ENCODE measurements at regions not wholly inside any gene's neighbourhood (a gene's known extent, or its start where the extent isn't known, plus 50 kb on each side); places are given as distances from the start of the nearest gene placed in this dataset.

- TF ChIP-seq, protein P1, sequence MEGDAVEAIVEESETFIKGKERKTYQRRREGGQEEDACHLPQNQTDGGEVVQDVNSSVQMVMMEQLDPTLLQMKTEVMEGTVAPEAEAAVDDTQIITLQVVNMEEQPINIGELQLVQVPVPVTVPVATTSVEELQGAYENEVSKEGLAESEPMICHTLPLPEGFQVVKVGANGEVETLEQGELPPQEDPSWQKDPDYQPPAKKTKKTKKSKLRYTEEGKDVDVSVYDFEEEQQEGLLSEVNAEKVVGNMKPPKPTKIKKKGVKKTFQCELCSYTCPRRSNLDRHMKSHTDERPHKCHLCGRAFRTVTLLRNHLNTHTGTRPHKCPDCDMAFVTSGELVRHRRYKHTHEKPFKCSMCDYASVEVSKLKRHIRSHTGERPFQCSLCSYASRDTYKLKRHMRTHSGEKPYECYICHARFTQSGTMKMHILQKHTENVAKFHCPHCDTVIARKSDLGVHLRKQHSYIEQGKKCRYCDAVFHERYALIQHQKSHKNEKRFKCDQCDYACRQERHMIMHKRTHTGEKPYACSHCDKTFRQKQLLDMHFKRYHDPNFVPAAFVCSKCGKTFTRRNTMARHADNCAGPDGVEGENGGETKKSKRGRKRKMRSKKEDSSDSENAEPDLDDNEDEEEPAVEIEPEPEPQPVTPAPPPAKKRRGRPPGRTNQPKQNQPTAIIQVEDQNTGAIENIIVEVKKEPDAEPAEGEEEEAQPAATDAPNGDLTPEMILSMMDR (IDR thresholded peaks at IDR 0.05): peak in 1 of 5 experiments; percentile 15
- TF ChIP-seq POLR2A (IDR thresholded peaks at IDR 0.05) (no peak), EP300 (IDR thresholded peaks at IDR 0.05) (no peak)
Observed at GRCh38 chr1:195733826-195734225, 874.4 kb downstream of the KCNT2 start.
